Right kidney (tissue), 1 donor: ENCODE measurements at regions not wholly inside any gene's neighbourhood (a gene's known extent, or its start where the extent isn't known, plus 50 kb on each side); places are given as distances from the start of the nearest gene placed in this dataset.

Source experiments
- DNase-seq: peaks from one replicate; pipeline ENCODE4 v3.0.0-alpha.2; 2016

GRCh38 chr4:182179751-182180150 is 63.5 kb upstream of the TENM3 start:
- no peak for DNase-seq

- DNase-seq = no peak
Measured at GRCh38 chr4:182185491-182185890, 57.7 kb upstream of the TENM3 start.

DNA sequence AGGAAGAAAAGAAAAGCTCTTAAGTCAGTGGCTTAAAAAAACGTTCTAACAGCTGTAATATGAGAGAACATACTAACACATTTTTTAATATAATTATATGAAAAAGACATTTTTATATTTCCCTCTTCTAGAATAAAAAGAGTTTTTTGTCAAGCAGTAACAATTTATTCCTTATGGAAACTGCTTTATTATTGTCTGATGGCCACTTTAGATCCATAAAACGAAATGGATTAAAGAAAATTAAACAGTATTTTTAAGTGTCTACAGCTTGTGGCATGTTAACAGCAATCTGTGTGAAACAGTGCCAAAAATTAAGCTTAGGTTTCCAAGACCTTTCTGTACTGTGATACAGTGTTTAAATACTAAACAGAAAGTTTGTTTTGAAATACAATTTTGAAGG is 55.5 kb upstream of the TENM3 start:
- DNase-seq = no peak

- no peak for DNase-seq
Measured at GRCh38 chr4:182188622-182189021, 54.6 kb upstream of the TENM3 start.

DNA sequence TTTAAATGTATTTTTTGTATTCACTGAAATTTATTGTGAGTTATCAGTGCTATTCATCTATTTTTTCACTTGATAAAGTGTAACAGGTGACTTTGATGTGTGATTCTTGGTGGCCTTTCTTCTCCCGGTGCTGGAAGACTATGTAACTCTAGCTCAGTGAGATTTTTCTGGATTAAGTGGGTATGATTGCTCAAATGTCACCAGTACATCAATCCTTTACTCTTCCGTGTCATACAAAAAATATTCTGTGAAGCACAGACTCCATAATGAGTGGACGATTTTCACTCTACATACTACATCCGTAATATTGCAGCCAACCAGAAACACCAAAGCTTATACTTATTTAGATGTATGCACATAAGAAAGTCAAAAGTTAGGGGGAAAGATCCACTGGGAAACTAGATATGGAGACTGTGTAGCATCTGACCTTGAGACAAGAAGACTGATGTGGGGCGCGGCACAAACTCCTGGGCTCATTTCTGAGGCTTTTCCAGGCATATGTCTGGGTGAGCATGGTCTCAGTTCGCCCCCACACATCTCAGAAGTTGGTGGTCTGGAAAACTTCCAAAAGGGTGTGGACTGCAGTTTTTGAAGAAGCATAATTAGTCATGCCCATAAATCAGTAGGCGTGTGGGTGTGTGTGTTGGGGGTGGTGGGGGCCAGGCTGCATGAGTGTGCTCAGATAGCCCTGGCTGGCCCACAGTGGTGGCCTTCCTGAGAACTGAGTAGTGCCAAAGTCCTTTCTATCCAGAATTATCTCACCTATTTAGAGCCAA is 53.9 kb upstream of the TENM3 start:
- peak; percentile 47 for DNase-seq

- DNase-seq = no peak
Measured at GRCh38 chr4:182190306-182190705, 52.9 kb upstream of the TENM3 start.

DNA sequence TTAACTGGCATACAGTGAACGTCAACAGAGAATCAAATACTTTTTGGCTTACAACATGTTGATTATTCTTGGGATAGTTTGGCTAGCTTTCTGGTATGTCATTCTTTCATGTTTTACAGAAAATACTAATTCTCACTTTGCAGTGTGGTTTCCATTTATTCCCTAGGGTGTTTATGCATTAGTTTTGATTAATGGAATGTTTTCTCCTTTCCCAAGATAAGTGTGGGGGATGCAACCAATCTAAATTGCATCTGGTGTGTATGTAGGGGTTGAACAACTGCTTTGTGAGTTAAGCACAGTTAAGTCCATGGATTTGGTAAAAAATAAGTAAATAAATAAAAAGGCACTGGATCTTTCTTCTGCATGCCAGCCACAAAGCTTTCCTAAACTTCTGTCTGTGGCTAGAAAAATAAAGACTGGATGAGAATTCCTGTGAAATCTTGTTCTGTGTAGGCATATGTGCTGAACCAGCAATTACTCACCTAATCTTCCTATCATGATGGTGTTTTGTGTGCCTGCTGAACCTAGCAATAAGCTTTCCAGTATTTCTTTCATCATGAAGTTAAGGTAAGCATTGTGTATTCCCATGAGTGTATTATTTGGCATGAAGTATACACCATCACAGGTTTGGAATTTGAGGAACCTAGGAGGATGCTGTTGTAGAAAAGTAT is 50.6 kb upstream of the TENM3 start:
- DNase-seq = no peak

DNA sequence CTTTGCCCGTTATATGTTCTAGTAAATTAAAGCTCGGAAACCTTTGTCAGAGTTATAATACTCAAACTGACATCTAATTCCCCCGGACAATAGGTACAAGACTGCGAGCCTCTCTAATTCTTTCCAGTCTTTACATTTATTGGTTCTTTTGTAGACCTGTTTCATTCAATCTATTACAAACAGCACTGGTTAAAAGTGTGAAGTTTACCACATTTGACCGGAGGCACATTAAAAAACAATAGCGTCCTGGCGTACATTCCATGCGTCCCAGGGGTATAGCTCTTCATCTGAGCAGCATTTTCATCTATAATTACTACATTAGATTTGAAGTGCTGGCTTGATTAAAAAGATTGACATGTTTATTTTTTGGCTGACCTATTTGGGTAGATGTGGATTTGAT is 49.9 kb upstream of the TENM3 start:
- DNase-seq = no peak
